Gastroesophageal sphincter (tissue), 4 donors: ENCODE measurements at regions not wholly inside any gene's neighbourhood (a gene's known extent, or its start where the extent isn't known, plus 50 kb on each side); places are given as distances from the start of the nearest gene placed in this dataset.

Experiments
- ATAC-seq: fragments of 150-250 bp; one replicate; pipeline ENCODE4 v1.9.1; 2016; ENCODE audit warnings: mild to moderate bottlenecking, moderate library complexity
- H3K27ac ChIP-seq, 4 donors: fragments of 200-600 bp; sonication (generic) in 3 of 4; 1 replicate in 3 of 4; 2 replicates in 1 of 4; pipeline ENCODE4 v1.5.1; 2016 to 2019
- H3K27me3 ChIP-seq: fragments of 200-600 bp; sonication (generic); one replicate; pipeline ENCODE4 v1.5.1; 2019
- H3K36me3 ChIP-seq, 2 donors: fragments of 200-600 bp; sonication (generic); one replicate each; pipeline ENCODE4 v1.5.1; 2019; ENCODE audit warnings: control low read depth in 1 of 2
- H3K4me1 ChIP-seq, 3 donors: fragments of 200-600 bp; sonication (generic); 1 replicate in 2 of 3; 2 replicates in 1 of 3; pipeline ENCODE4 v1.5.1; 2016 to 2019; ENCODE audit warnings: control low read depth in 2 of 3
- H3K4me3 ChIP-seq, 2 donors: fragments of 200-600 bp; sonication (generic); one replicate each; pipeline ENCODE4 v1.5.1; 2019; ENCODE audit warnings: mild to moderate bottlenecking in 1 of 2, moderate library complexity in 1 of 2
- H3K9me3 ChIP-seq, 3 donors: fragments of 200-600 bp; sonication (generic); one replicate each; pipeline ENCODE4 v1.5.1; 2017 to 2019; ENCODE audit warnings: control low read depth in 2 of 3
- EP300 ChIP-seq: sonication (generic); formaldehyde crosslinking; IDR thresholded peaks from one replicate; pipeline ENCODE4 v1.6.1; 2017; ENCODE audit warnings: antibody characterized with exemption, mild to moderate bottlenecking
- POLR2A ChIP-seq, 2 donors: fragments of 450-650 bp; IDR thresholded peaks; one replicate each; pipeline ENCODE4 v1.6.1; 2017; ENCODE audit warnings: antibody characterized with exemption in 2 of 2, mild to moderate bottlenecking in 2 of 2, moderate library complexity in 1 of 2
- POLR2AphosphoS5 ChIP-seq: sonication (generic); formaldehyde crosslinking; IDR thresholded peaks from one replicate; pipeline ENCODE4 v1.6.1; 2017; ENCODE audit warnings: antibody characterized with exemption
- WGBS, 2 donors: methylation state at CpG; one replicate each; pipeline ENCODE4 v1.1.5; 2018; ENCODE audit warnings: low coverage in 1 of 2; 5-methylcytosine and 5-hydroxymethylcytosine counted together
- TF ChIP-seq, protein P1 (sequence below), 4 experiments: fragments of 200-600 bp in 2 of 4; fragments of 450-650 bp in 2 of 4; sonication (generic) in 1 of 4; IDR thresholded peaks; one replicate each; pipeline ENCODE4 v1.5.1; 2017 to 2019; ENCODE audit warnings: antibody characterized with exemption in 4 of 4, mild to moderate bottlenecking in 2 of 4, moderate library complexity in 2 of 4

DNA sequence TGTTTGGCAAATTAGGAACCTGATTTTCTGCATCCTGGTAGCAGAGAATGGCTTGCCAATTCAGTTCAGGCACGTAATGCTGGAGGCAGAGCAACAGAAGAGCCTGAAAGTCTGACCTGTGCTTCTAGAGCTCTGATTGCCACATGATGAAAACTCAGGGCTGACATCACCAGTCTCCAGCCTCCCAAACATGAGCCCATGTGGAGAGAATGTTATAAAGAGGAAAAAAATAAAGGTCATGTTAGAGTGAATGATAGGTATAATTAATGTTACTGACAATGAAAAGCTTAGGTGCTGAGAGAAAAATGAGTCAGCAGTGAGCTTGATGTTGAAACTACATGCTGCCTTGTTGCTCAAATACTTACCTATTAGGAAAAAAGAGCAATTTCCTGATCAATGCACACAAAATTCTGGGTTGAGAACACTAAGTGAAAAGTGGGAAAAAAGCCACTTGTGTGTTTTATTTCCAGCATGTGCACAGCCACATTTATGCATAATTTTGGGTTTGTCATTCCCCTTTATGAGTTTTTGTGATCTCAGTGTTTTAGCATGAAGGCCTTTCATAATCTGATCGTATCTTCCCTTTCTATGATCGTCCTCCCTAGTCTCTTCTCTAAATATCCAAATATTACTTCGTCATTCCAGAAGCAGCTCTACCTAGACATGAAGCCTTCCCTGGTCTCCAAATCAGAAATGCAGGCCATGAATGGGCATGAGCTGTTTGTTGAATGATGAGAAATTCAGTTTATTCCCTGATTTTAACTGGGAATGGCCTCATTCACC lies 113.3 kb upstream of the CPEB2 start:
- ATAC-seq = peak; percentile 43
- H3K27ac ChIP-seq = no peak overlapping the region
- no peaks in the 10 kb centered on the region for H3K36me3 ChIP-seq
- no peak overlapping the region for H3K4me3 ChIP-seq
- H3K9me3 ChIP-seq = no peaks in the 10 kb centered on the region
- no peaks in the 10 kb centered on the region for H3K4me1 ChIP-seq
- WGBS, 2 donors = 74 to 80% methylated on average over 3 to 4 of the region's 4 CpGs
- no peaks in the 10 kb centered on the region for H3K27me3 ChIP-seq
- TF ChIP-seq EP300 (no peak), POLR2AphosphoS5 (peak; percentile 12)

DNA sequence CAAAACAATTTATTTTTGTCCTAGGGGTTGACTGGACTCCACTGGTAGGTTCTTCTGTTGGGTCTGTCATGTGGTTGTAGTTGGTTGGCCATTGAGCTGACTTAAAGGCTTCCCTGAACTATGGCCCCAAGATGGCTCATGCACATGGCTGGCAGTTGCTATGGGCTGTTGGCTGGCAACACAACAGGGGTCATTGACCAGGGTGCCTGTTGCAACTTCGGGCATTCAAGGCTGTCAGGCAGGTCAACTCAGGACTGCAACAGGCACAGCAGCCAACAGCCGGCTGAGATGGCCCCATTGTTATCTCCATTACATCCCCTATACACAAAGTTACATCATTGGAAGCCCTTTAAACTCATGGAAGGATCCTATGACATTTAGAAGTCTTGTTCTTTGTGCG lies 109.7 kb upstream of the CPEB2 start:
- Histone ChIP-seq H3K27me3 (no peaks in the 10 kb centered on the region), H3K4me3 (no peak overlapping the region), H3K4me1 (no peaks in the 10 kb centered on the region), H3K9me3 (no peaks in the 10 kb centered on the region), H3K36me3 (no peaks in the 10 kb centered on the region), H3K27ac (no peak overlapping the region)
- 71 to 100% methylated on average over 1 to 3 of the region's 3 CpGs for WGBS, 2 donors
- TF ChIP-seq EP300 (no peak), POLR2AphosphoS5 (no peak), POLR2A (IDR thresholded peaks at IDR 0.05) (no peak)
- TF ChIP-seq, protein P1, sequence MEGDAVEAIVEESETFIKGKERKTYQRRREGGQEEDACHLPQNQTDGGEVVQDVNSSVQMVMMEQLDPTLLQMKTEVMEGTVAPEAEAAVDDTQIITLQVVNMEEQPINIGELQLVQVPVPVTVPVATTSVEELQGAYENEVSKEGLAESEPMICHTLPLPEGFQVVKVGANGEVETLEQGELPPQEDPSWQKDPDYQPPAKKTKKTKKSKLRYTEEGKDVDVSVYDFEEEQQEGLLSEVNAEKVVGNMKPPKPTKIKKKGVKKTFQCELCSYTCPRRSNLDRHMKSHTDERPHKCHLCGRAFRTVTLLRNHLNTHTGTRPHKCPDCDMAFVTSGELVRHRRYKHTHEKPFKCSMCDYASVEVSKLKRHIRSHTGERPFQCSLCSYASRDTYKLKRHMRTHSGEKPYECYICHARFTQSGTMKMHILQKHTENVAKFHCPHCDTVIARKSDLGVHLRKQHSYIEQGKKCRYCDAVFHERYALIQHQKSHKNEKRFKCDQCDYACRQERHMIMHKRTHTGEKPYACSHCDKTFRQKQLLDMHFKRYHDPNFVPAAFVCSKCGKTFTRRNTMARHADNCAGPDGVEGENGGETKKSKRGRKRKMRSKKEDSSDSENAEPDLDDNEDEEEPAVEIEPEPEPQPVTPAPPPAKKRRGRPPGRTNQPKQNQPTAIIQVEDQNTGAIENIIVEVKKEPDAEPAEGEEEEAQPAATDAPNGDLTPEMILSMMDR (IDR thresholded peaks at IDR 0.05) = no peak
- ATAC-seq = no peak

DNA sequence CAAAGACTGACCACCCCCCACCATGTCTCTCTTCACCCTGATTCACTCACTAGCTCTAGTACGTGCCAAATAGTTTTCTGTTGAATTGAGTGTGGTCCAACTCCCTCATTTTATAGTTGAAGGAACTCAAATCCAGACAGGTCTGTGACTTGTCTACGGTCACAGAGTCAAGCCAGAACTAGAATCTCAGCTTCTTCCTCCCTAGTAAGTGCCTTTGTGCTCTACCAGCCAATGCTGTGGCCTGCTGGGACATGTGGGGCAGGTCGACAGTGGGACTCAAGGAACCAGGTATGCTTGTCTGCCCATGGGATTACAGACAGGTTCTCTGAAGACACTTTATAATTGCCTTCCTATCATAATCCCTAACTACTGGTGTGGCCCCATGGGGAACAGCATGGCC lies 108.6 kb upstream of the CPEB2 start:
- no peaks in the 10 kb centered on the region for H3K4me1 ChIP-seq
- no peak overlapping the region for H3K4me3 ChIP-seq
- no peak overlapping the region for H3K27ac ChIP-seq
- TF ChIP-seq, protein P1 (IDR thresholded peaks at IDR 0.05) = no peak
- TF ChIP-seq POLR2A (IDR thresholded peaks at IDR 0.05) = no peak
- no peak for TF ChIP-seq POLR2AphosphoS5
- no peak for TF ChIP-seq EP300
- H3K9me3 ChIP-seq = no peaks in the 10 kb centered on the region
- no peaks in the 10 kb centered on the region for H3K36me3 ChIP-seq
- no peaks in the 10 kb centered on the region for H3K27me3 ChIP-seq
- 53% methylated on average over 3 of the region's 3 CpGs; no CpG with 5 or more reads in 1 of the 2 donors for WGBS, 2 donors
- ATAC-seq = no peak

DNA sequence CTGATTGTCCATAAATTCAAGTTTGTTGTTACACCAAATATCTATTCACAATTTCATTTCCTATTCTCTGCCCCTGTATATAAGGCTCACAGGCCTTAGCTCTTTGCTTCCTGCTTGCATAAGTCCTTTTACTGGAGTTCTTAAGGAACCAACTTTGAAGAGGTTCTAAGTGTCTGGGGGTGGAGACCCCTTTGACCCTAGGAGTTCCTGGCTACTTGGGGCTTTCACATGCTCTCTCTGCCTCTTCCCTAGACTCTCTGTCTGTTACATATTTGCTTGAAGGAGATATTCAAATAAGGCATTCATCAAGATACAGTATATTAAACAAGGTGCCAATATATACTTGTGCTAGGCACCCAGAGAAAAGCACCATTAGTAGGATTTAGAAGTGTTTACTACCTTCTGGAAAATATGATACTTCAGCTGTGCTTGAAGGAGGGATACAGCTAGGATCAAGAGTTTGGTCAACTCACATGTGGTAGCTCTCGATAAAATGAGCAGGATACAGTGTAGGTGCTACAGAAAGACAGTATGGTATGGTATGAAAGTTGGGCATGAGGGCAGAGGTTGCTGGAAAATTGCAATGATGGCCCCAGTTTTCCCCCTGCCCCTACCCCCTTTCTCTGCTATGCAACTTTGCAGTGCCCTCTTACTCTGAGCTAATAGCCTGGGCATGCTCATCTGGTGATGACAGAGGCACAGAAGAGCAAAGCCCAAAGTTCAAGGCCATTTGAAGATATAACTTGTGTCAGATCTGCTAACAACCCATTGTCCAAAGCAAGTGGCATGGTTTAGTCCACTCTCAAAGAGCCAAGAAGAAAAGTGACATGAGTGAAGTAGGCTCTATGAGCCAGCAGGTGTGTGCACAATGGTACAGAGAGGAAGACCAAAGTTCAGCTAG lies 107.6 kb upstream of the CPEB2 start:
- H3K4me3 ChIP-seq = no peak overlapping the region
- no peaks in the 10 kb centered on the region for H3K9me3 ChIP-seq
- no peaks in the 10 kb centered on the region for H3K27me3 ChIP-seq
- no peak for ATAC-seq
- no peak overlapping the region for H3K27ac ChIP-seq
- TF ChIP-seq POLR2A (IDR thresholded peaks at IDR 0.05) = no peak
- TF ChIP-seq, protein P1 (IDR thresholded peaks at IDR 0.05) = no peak
- no peak for TF ChIP-seq EP300
- TF ChIP-seq POLR2AphosphoS5 = no peak
- no peaks in the 10 kb centered on the region for H3K36me3 ChIP-seq
- no peaks in the 10 kb centered on the region for H3K4me1 ChIP-seq
- 100% methylated on average over 1 of the region's 1 CpG for WGBS, 2 donors

DNA sequence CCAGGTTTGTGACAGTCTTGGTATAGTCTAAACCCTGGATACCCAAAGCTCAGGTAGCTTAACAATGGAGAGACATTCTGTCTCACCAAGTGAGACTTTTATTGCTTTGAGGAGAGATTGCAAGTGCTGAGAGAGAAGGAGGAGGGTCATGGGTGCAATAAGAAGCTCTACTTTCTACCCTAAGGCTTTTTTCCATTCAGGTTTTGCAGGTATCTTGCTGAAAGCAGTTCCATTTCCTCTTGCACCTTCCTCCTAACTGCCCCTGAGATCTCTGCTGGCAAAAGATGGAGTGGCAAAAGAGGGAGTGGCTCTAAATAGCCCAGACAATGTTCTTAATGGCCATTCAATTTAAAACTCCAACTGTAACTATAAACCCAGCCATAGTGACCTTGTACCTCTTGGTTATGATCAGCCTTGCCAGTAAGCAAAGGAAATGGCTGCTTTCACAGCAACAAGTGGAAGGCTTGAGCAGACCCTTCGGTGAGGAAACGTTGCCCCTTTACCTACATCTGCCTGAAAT lies 105.6 kb upstream of the CPEB2 start:
- no peaks in the 10 kb centered on the region for H3K4me1 ChIP-seq
- no peaks in the 10 kb centered on the region for H3K36me3 ChIP-seq
- WGBS, 2 donors = 93 to 100% methylated on average over 1 to 2 of the region's 2 CpGs
- H3K27me3 ChIP-seq = no peaks in the 10 kb centered on the region
- H3K4me3 ChIP-seq = no peak overlapping the region
- H3K9me3 ChIP-seq = no peaks in the 10 kb centered on the region
- TF ChIP-seq, protein P1 (IDR thresholded peaks at IDR 0.05) = no peak
- no peak for TF ChIP-seq EP300
- no peak for TF ChIP-seq POLR2A (IDR thresholded peaks at IDR 0.05)
- no peak for TF ChIP-seq POLR2AphosphoS5
- H3K27ac ChIP-seq = no peak overlapping the region
- ATAC-seq = no peak
